HG02642 (cell line): ENCODE measurements at regions not wholly inside any gene's neighbourhood (a gene's known extent, or its start where the extent isn't known, plus 50 kb on each side); places are given as distances from the start of the nearest gene placed in this dataset.
"Not testable (repeated sequence)": the region's sequence is repeated elsewhere in the genome, so short reads cannot be mapped to it uniquely, and the experiment has no call there.

ENCODE experiments used
- ATAC-seq: cut with Tn5 transposase; IDR thresholded peaks from one replicate; pipeline ENCODE4 v1.9.1; 2021; ENCODE audit warnings: mild to moderate bottlenecking; ENCODE audit not compliant: unreplicated experiment, poor library complexity

DNA sequence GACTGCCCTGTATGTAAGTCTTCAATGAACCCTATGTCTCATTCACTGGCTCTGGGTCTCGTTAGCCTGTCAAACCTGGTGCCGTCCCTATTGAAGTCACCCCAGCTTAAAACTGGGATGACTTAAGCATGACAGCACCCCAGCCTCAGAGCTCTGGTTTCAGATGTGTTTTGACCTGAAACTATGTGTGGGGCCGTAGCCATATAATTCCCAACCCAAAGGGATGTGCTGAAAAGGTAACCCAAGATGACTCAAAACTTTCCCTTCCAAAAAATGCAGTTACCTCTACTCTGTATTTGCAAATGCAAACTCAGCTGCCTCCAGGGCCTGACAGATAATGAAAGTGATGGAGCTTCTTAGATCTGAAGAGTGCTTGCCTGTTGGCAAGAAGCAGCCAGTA is 478.3 kb upstream of the ERCC4 start:
- ATAC-seq: peak; percentile 57

DNA sequence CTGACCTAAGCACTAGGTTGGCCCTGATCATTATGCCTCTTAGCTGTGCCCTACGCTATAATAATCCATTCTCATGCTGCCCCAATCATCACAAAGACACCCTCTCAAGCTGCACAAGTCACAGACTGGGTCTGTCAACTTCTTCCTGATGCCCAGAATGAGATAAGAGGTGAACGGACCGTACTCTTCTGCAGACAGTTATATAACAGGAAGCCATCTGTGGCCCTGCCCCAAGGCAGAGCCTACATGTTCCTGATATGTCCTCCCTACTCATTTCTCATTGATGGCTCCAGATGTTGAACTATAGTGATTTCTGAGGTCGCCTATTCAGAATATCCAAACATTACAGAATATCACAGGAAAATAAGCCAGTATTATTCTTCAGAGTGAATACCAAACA is 471.6 kb upstream of the ERCC4 start:
- ATAC-seq: no peak

DNA sequence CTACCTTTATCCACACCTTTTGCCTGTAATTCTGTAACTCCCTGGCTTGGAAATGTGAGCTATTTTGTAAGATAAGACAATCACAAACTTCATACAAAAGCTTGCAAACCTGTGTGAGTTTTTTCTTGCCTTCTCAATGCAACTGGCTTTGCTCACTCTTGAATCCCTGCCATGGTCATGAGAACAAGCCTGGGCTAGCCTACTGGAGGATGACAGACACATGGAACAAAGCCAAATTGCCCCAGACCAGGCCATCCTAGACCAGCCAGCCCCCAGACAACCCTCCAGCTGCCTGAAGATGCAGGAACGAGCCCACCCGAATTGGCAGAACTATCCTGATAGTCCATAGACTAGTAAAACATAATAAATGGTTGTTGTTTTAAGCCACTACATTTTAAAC is 466.6 kb upstream of the ERCC4 start:
- no peak for ATAC-seq

DNA sequence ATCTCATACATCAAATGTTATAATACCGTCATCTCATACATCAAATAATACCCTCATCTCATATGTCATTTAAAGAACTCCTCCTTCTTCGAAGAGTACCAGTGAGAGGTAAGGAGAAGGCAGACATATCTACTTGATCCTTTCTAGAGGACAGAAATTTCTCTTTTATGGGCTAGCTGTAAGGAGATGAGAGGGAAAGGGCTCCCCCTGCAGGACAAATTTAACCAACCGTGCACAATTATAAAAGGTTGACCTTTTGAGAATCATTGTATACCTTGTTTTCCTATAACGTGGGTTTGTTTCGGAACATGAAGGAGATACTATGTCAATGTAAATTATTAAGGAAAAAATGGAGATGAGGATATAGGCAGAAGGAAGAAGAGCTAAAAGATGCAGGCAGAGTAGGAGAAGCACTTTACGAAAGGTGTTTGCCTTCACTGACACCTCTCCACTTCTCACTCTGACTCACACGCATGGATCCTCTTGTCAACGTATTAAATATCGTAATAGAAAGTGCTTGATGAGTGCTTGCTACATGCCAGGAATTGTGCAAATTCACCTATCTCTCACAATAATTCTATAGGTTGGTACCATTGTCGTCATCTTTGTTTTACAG is 465.9 kb upstream of the ERCC4 start:
- no peak for ATAC-seq

DNA sequence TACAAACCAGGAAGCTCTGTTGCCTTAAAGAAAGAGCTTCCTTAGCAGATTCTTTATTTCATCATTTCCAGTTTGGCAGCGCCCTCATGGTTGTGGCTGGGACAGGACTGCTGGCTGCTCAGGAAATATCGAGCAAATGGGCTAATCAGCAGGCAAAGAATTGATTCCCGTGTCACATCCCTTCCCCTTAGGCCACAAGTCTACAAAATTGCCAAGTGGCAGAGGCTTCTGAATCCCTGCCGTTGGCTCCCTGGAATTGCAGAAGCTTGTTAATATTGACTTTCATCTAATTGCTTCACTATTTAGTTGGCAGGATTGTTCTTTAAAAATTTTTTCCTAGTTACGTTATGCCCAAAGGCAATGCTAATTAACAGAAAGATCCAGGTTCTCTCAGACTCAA is 456.3 kb upstream of the ERCC4 start:
- no peak for ATAC-seq

DNA sequence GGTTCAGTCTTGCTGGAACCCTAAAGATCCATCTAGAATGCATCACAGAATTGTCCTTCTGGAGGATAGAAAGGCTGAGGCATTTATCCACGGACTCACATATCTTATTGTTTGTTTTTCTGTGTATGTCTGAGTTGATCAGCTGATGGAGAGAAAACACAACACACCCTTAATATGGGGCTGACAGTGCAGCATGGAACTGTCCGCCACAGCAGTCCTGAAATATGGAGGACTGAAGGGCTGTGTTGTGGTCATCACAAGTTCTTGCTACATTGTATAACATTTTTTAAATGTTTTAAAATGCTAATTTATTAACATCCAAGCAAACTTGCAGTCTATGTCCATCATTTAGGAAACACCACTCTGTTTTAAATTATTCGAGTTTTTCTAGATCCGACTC is 448.9 kb upstream of the ERCC4 start:
- ATAC-seq: no peak

DNA sequence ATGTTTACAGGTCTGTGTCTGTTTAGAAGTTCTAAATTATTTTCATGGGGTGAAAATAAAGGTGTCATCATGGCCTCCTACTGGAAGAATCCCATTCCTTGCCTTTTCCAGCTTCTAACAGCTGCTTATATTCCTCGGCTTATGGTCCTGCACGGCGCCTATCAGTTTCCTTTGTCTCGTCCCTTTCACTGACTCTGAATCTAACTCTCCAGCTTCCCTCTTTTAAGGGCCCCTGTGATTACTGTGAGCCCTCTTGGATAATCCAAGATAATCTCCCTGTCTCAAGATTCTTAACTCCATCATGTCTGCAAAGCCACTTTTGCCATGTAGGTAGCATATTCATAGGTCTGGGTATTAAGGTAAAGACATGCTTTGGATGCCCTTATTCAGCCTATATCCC is 441.0 kb upstream of the ERCC4 start:
- ATAC-seq: no peak

DNA sequence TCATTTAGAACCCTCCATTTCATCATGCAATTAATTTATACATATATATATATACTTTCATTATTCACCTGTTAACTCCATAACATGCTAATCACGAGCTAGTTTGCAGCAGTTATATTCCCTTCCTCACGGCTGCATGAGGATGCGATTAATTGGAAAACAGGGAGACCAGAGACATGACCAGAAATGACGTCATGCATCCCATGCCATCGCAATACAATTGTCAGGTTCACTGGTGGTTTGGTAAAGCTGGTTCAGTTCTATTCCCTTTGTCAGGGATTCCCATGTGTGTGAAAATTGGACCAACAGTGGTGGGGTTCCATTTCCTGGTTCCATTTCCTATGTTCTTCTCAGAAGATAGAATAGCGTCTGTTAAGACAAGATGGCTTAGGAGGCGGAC is 440.4 kb upstream of the ERCC4 start:
- no peak for ATAC-seq

DNA sequence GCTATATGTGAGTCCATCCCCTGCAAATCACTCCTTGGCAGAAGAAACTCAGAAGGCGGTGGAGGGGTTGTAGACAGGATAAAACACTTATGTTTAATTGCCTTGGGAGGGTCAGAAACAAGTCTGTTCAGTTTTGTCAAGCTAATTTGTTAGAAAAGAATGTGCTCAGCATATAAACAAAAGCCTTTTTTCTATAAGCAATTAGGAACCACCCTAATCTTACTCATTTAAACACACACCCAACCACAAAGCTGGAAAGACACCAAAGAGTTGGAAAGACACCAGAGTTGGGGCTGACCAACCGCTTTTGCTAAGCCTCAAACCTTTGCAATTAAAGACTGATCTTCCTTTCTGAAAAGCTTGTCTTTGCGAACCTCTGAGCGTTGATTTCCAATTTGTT is 439.2 kb upstream of the ERCC4 start:
- ATAC-seq: no peak

DNA sequence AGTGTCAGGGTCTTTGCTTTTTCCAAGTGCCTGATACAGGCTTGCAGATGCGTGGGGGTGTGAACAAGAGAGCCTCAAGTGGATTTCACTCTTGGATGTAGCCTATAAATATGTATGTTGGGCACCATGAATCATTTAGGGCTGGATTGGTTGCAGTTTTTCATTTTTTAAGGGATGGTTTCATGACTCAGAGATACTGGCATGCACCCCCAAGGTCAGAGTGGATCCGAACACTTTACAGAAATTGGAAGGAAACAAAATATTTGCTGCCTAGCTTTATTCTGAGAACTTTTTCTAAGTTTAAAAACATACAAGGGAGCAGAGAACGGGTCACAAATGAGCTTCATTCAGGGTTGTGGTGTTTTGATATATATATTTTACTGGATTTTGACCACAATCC is 436.8 kb upstream of the ERCC4 start:
- ATAC-seq: no peak

DNA sequence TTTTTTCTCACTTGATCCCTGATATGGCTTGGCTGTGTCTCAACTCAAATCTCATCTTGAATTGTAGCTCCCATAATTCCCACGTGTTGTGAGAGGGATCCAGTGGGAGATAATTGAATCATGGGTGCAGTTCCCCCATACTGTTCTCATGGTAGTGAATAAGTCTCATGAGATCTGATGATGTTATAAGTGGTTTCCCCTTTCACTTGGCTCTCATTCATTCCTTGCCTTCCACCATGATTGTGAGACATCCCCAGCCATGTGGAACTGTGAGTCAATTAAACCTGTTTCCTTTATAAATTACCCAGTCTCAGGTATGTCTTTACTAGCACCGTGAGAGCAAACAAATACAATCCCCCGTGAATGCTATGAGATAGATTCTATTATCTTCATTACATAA is 430.5 kb upstream of the ERCC4 start:
- not testable (repeated sequence) for ATAC-seq

DNA sequence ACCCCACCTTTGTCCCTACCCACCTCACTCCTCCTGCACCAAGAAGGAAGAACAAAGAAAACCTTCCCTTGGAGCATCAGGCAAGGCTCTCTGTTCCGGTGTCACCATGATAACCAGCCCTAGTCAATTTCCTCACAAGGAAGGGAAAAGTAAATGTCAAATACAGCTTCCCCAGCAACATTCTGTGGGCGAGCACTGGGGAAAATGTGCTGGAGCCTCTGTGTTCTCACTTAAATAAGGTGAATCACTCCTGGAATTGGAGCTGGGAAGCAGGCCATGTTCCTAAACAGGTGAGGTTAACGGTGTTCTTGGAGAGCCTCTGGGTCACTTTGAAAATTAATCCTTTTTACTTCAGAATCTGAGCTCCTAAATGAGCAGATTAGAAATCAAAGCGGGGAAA is 427.9 kb upstream of the ERCC4 start:
- no peak for ATAC-seq

DNA sequence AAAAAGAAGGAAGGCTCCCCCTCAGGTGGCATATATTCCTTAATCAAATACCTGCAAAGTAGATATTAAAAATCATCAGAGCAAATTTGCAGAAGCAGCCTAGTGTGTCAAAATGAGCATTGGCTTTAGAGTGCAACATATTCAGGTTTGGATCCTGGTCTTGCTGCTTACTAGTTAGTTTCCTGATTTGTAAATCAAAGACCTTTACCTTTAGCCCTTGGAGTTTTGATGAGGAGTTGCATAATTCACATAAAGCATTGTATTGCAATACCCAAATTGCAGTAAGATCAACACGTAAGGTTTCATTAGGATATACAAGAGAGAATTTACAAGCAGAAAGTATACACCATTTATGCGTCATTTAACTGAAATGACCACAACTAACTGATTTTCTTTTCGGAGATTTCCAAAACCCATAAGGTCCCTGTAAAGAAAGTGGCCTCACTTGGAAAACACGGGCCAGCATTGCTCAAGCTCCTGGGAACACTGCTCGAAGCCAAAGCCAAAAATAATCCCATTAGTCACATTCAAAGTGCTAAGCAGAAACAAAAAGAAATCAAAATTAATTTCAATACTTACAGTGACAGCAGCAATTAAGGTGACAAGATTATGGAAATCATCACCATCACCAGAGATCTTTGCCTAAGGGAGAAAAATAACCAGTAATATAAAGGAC is 415.9 kb upstream of the ERCC4 start:
- ATAC-seq: no peak

DNA sequence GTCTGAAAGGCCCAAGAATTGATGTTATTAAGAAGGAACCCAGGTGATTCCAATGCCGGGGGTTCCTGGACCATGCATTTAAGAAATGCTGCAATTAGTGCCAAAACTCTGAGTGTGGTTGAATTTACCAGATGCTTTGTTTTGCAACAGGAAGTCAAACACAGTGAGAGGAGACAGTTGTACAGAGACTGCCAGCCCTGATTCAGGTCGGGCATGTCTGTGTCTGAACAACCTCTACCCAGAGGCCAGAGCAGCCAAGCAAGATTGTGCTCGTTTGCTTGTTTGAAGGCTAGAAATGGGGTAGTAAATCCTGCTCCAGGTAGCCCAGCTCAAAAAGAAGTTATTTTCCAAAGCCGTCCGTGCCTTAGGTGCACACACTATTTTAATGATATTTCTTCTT is 412.4 kb upstream of the ERCC4 start:
- no peak for ATAC-seq

DNA sequence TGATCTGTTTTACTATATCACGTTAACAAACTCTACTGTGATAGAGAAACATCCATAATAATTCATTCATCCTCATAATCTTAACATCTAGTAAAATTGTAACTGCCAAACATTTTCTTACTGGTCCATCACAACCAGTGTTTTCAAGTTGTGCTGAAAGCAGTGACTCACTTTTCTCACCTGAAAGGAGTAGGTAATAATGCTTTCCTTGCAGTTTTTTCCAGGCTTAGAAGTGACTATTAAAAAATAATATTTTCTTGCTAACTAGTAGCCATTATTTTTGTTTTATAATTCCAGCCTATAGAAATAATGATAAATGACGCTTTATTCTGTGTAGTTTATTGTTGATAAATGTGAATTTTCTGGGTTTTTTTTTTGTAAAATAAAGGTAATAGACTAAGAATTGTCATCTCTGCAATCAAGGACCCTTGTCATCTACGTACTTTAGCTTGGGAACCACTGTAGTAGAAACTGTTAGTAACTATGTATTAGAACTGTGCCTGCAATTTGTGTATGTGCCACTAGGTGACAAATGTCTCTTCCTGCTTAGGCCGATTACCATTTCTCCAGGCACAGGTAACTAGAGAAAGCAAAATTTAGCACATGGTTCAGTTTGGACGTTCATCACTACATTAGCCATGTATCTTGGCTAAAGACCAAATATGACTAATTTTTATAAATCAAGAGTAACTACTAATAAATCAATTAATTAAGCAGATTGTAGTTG is 409.4 kb upstream of the ERCC4 start:
- no peak for ATAC-seq

DNA sequence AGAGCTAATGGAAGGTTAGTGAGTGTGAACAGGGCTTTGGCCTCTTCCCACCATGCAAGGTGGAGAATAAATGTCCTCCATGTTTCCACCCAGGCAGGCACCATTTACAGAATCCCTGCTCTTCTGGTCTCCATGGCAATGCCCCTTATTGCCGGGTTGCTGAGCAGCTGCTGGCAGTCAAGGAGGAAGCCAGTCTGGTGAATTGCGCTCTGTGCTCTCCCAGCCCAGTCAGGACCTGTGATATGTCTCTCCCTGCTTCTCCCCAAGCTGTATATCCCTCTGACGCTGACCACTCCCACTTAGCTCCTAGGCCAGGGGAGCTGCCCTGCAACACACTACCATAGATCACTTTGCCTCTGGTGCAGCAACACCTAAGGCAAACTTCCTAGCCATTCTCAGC is 402.1 kb upstream of the ERCC4 start:
- ATAC-seq: no peak

DNA sequence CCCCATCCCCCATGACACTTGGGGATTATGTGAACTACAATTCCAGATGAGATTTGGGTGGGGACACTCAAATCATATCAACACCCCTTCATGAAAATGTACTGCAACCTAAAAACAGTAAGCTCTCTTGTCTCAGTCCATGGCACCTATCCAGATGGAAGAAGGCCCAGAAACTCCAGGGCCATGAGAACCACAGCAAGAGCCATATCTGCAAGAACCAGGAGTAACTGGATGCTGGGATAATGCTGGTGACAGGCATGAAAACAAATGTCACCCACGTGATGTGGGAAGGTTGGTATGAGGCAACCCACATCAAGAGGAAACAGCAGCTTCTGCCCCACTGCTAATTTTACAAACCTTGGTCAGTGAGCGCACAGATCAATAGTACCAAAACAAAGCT is 400.1 kb upstream of the ERCC4 start:
- no peak for ATAC-seq

DNA sequence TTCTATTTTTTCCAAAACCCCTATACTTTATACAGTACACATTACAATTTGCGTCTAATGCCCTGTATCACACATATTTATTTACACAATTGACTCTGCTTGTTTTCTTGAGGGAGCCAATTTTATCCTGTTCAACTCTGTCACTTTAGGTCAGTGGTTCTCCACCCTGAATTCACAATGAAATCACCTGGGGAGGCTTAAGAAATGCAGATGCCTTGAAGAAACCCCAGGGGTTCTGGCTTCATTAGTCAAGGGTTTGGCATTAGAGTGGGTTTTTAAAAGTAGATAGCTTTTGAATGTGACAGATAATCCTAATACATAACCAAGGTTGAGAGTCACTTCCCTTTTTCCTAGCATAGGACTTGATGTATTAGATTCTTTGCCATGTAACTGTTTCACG is 398.6 kb upstream of the ERCC4 start:
- ATAC-seq: no peak

DNA sequence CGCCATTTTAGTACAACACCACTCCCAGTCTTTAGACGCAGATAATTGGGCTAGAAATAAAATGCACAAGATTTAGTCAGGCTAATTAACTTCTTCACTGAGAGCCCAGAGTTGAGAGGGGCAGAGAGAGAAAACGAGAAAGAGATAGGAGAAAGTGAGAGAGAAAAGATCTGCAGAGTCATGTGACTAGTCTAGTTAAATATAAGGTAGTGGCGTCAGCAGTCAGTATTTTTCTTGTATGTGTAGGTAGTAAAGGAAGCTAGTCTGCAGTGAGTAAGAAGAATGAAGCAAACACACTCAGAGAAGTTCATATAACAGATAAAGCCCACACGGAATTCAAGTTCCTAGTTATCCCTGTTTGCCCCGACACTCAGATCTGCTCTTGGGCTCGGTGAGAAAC is 392.6 kb upstream of the ERCC4 start:
- no peak for ATAC-seq

DNA sequence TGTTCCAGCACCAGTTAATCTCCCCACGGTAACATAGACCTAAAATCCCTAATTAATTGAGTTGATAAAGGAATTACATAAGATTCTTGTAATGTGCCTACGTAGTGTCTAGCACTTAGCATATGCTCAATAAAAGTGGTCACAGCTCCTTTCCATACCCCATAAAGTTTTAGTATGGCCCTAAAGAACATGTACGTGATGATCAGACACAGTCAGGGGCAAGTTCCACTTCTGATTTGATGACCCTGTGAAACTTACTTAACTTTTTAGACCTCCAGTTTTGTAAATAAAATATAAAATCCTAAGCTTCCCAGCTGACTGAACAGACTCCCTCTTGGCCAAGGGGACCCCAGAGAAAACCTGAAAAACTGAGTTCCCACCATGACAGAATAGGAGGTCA is 391.3 kb upstream of the ERCC4 start:
- ATAC-seq: no peak

DNA sequence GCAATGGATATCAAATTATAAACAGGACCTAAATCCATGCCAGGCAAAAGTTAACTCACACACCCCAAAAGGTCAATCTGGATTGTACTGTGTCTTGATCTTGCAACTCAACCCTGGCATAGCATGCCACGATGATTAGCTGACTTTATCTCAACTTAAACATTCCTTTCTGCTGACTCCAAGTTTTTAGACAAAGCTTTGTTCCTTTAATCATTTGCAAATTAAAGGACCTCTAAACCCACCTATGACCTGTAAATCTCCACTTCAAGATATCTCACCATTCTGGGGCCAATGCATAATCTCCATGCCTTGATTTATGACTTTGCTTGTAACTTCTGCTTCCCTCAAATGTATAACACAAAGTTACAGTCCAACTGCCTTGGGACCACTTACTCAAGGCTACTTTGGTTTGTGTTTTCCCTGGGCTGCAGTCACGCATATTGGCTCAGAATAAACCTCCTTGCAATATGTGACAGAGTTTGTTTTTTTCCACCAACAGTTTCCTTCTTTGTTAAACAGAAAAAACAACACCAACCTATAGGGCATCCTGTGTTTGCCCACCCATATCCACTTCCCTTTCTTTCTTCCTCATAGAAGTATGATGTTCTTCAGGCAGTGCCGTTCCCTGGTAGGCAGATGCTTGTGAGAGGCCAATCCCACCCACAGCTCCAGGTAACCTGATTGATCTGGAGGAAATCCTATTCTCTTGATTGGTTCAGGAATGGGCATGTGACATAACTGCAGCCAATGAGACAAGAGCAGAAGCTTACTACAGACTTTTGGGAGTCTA is 390.6 kb upstream of the ERCC4 start:
- no peak for ATAC-seq
